Fibroblast of villous mesenchyme (primary cell): ENCODE measurements at regions not wholly inside any gene's neighbourhood (a gene's known extent, or its start where the extent isn't known, plus 50 kb on each side); places are given as distances from the start of the nearest gene placed in this dataset.

Experiments
- DNase-seq: peaks from one replicate; pipeline ENCODE4 v3.0.0-alpha.2; 2010; ENCODE audit warnings: low read depth
- H3K4me3 ChIP-seq: 2 replicates; pipeline ENCODE4 v1.5.1; 2011; ENCODE audit warnings: low read depth, mild to moderate bottlenecking, low read length
- CTCF ChIP-seq: IDR thresholded peaks from 2 replicates; pipeline ENCODE4 v1.5.1; 2012; ENCODE audit warnings: low read depth, mild to moderate bottlenecking, low read length; ENCODE audit not compliant: insufficient read depth

GRCh38 chr2:188645986-188646385 is 328.2 kb upstream of the COL3A1 start:
- peak; percentile 29 for DNase-seq
- H3K4me3 ChIP-seq, result no peak overlapping the region
- TF ChIP-seq CTCF, result no peak

- no peak overlapping the region for H3K4me3 ChIP-seq
- no peak for DNase-seq
Measured at GRCh38 chr2:188647430-188648070, 326.6 kb upstream of the COL3A1 start.

GRCh38 chr2:188659656-188660406 is 314.3 kb upstream of the COL3A1 start:
- peak; percentile 52 for DNase-seq
- no peak for TF ChIP-seq CTCF
- no peak overlapping the region for H3K4me3 ChIP-seq

More at GRCh38 chr2:188647430-188648070, 326.6 kb upstream of the COL3A1 start:
- no peak for TF ChIP-seq CTCF

GRCh38 chr2:188663301-188663700 is 310.9 kb upstream of the COL3A1 start:
- DNase-seq, result peak; percentile 44
- no peak for TF ChIP-seq CTCF
- H3K4me3 ChIP-seq, result no peak overlapping the region

- no peak overlapping the region for H3K4me3 ChIP-seq
- DNase-seq, result peak; percentile 30
- no peak for TF ChIP-seq CTCF
Measured at GRCh38 chr2:188664416-188664815, 309.8 kb upstream of the COL3A1 start.

- H3K4me3 ChIP-seq, result no peak overlapping the region
- TF ChIP-seq CTCF, result no peak
- DNase-seq, result peak; percentile 33
Measured at GRCh38 chr2:188664951-188665595, 309.1 kb upstream of the COL3A1 start.
